Brain microvascular endothelial cell (primary cell): ENCODE measurements at regions not wholly inside any gene's neighbourhood (a gene's known extent, or its start where the extent isn't known, plus 50 kb on each side); places are given as distances from the start of the nearest gene placed in this dataset.

Experiments used
- DNase-seq: peaks from one replicate; pipeline ENCODE4 v3.0.0-alpha.2; 2020
- H3K27ac ChIP-seq: fragments of 250-450 bp; sonication (Bioruptor Pico); 2 replicates; pipeline ENCODE4 v1.5.1; 2020; ENCODE audit warnings: mild to moderate bottlenecking, moderate library complexity
- H3K27me3 ChIP-seq: fragments of 250-450 bp; sonication (Bioruptor Pico); replicated peaks from 2 replicates; pipeline ENCODE4 v1.5.1; 2020; ENCODE audit warnings: mild to moderate bottlenecking
- H3K36me3 ChIP-seq: fragments of 250-450 bp; sonication (Bioruptor Pico); replicated peaks from 2 replicates; pipeline ENCODE4 v1.5.1; 2020; ENCODE audit warnings: mild to moderate bottlenecking
- H3K4me3 ChIP-seq: 2 replicates; pipeline ENCODE4 v1.5.1; 2011; ENCODE audit warnings: low read depth, mild to moderate bottlenecking, control low read depth, low read length, moderate library complexity
- CTCF ChIP-seq: IDR thresholded peaks from 2 replicates; pipeline ENCODE4 v1.5.1; 2011; ENCODE audit warnings: low read depth, mild to moderate bottlenecking, moderate library complexity, low read length, control low read depth, inconsistent platforms; ENCODE audit errors: missing control alignments
- in situ Hi-C: cut with HindIII; loops from 2 replicates; pipeline ENCODE4 v1.10.0; 2017; ENCODE audit warnings: low sequenced_read_pairs, low pct_ligation_motif_present

- DNase-seq, result no peak
These were observed 166.7 kb downstream of the RBFOX3 start for GRCh38 chr17:79444198-79444597.

GRCh38 chr17:79443026-79443425, 167.8 kb downstream of the RBFOX3 start:
- no peak for DNase-seq
- in situ Hi-C loops, result no loop called here
- Histone ChIP-seq H3K27ac (no peak overlapping the region), H3K4me3 (no peak overlapping the region), H3K27me3 (no peaks in the 10 kb centered on the region), H3K36me3 (no peaks in the 10 kb centered on the region)
- TF ChIP-seq CTCF, result no peak

More at GRCh38 chr17:79444198-79444597, 166.7 kb downstream of the RBFOX3 start:
- H3K27ac ChIP-seq, result no peak overlapping the region
- in situ Hi-C loops, result no loop called here
- H3K27me3 ChIP-seq, result no peaks in the 10 kb centered on the region
- TF ChIP-seq CTCF, result no peak
- H3K4me3 ChIP-seq, result no peak overlapping the region
- no peaks in the 10 kb centered on the region for H3K36me3 ChIP-seq

- Histone ChIP-seq H3K27me3 (no peaks in the 10 kb centered on the region), H3K36me3 (no peaks in the 10 kb centered on the region), H3K27ac (no peak overlapping the region), H3K4me3 (no peak overlapping the region)
- TF ChIP-seq CTCF, result no peak
- no peak for DNase-seq
- in situ Hi-C loops, result no loop called here
These were observed 169.3 kb downstream of the RBFOX3 start for GRCh38 chr17:79441356-79442160.

- no peak for DNase-seq
These were observed 170.6 kb downstream of the RBFOX3 start for GRCh38 chr17:79440251-79440650.

GRCh38 chr17:79439493-79439892, 171.4 kb downstream of the RBFOX3 start:
- in situ Hi-C loops, result no loop called here
- Histone ChIP-seq H3K36me3 (no peaks in the 10 kb centered on the region), H3K27ac (no peak overlapping the region), H3K27me3 (no peaks in the 10 kb centered on the region), H3K4me3 (no peak overlapping the region)
- TF ChIP-seq CTCF, result no peak
- no peak for DNase-seq

More at GRCh38 chr17:79440251-79440650, 170.6 kb downstream of the RBFOX3 start:
- Histone ChIP-seq H3K27ac (no peak overlapping the region), H3K36me3 (no peaks in the 10 kb centered on the region), H3K4me3 (no peak overlapping the region), H3K27me3 (no peaks in the 10 kb centered on the region)
- no peak for TF ChIP-seq CTCF
- in situ Hi-C loops, result no loop called here
